ENCODE measurements at regions not wholly inside any gene's neighbourhood (a gene's known extent, or its start where the extent isn't known, plus 50 kb on each side); places are given as distances from the start of the nearest gene placed in this dataset.

DNA sequence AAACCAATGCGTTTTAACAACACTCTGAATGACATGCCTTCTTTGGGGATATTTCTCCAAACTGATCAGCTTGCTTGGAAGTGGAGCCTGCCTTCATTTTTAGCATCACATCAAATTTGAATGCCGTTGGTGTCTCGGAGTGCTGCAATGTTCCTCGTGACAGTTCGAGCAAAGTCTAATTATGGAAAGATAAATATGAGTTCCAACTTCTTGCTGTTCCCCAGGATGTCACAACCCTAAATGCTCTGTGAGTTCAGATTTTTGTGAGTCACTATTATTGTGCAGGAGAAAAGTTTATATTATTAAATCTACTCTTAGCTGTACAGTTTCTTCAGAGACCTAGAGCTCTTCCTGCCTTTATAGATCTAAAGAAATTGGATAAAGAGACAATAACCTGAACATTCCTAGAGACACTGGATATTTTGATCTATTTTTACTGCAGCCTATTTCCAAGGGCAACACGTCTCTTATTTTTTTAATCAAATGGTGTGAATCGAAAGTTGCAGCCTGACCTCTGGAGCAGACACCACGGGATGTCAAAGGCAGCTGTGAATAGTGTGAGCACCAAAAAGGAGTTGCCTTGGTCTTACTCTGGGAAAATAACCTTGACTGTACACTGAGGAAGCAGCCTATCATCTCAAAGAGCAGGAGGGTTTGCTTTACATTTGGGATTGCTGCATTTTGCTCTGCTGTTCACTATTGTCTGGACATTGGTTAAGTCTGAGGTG, 330.1 kb downstream of the TDRD15 start:
- TF ChIP-seq, protein P1, sequence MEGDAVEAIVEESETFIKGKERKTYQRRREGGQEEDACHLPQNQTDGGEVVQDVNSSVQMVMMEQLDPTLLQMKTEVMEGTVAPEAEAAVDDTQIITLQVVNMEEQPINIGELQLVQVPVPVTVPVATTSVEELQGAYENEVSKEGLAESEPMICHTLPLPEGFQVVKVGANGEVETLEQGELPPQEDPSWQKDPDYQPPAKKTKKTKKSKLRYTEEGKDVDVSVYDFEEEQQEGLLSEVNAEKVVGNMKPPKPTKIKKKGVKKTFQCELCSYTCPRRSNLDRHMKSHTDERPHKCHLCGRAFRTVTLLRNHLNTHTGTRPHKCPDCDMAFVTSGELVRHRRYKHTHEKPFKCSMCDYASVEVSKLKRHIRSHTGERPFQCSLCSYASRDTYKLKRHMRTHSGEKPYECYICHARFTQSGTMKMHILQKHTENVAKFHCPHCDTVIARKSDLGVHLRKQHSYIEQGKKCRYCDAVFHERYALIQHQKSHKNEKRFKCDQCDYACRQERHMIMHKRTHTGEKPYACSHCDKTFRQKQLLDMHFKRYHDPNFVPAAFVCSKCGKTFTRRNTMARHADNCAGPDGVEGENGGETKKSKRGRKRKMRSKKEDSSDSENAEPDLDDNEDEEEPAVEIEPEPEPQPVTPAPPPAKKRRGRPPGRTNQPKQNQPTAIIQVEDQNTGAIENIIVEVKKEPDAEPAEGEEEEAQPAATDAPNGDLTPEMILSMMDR (IDR thresholded peaks at IDR 0.05): no peak
- no peak overlapping the region for H3K27ac ChIP-seq

DNA sequence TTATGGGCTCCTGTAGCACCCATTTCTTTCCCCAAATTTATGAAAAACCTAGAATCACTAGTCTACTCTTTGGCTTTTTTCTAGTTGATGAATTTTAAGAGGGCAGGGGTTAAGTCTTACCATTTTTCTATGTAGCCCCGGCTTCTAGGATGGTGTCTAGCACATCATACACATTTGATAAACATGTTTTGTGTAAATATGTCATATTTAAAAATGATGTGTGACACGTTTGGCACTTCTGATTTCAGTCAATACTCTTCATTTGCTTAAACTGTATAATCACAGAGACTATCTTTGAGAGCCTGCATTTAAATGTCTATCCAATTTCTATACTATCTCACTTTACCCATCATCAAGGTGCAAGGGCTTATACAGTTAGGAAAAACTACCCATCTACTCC, 331.1 kb downstream of the TDRD15 start:
- H3K9me3 ChIP-seq (ENCODE audit: control insufficient read depth, low read length): no peaks in the 10 kb centered on the region
- no peak overlapping the region for H3K4me2 ChIP-seq (ENCODE audit: low read length)
- no peak overlapping the region for H3K4me3 ChIP-seq (ENCODE audit: low read depth, low read length)
- no peaks in the 10 kb centered on the region for H3K27me3 ChIP-seq (ENCODE audit: control insufficient read depth, insufficient read depth, low read length)
- no peak overlapping the region for H2AFZ ChIP-seq
- no peak overlapping the region for H3K9ac ChIP-seq
- H3K4me1 ChIP-seq: no peaks in the 10 kb centered on the region
- H3K79me2 ChIP-seq: no peaks in the 10 kb centered on the region
- no peaks in the 10 kb centered on the region for H3K36me3 ChIP-seq (ENCODE audit: control insufficient read depth, insufficient read depth, low read length)
- H3K27ac ChIP-seq: no peak overlapping the region
- TF ChIP-seq, protein P1 (IDR thresholded peaks at IDR 0.05): no peak

More for the DNA sequence above, 330.1 kb downstream of the TDRD15 start:
- Histone ChIP-seq H3K4me2 (ENCODE audit: low read length) (no peak overlapping the region), H3K36me3 (ENCODE audit: control insufficient read depth, insufficient read depth, low read length) (no peaks in the 10 kb centered on the region), H2AFZ (no peak overlapping the region), H3K9me3 (ENCODE audit: control insufficient read depth, low read length) (no peaks in the 10 kb centered on the region), H3K4me1 (no peaks in the 10 kb centered on the region), H3K4me3 (ENCODE audit: low read depth, low read length) (no peak overlapping the region), H3K27me3 (ENCODE audit: control insufficient read depth, insufficient read depth, low read length) (no peaks in the 10 kb centered on the region), H3K9ac (no peak overlapping the region), H3K79me2 (no peaks in the 10 kb centered on the region)

DNA sequence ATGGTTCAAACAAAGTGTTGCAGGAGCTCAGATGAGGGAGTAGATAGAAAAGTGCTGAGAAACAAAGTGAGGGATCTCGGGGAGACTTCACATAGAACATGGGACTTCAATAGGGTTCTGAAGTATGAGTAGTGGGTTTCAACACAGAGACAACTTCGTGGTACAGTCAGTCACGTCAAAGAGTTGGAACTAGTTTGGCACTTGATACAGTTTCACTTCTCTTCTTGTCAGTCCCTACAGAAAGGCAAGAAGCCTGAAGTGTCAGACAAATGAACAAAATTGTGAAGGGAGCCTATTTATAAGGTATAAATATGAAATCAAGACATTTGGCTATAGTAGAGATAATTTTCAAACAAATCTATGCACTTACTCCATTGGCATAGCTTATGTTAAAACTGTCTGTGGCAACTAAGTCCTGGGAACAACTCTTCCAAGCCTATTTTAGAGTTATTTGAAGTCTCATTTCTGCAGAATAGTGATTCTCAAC, 338.0 kb downstream of the TDRD15 start:
- TF ChIP-seq, protein P1 (IDR thresholded peaks at IDR 0.05): no peak
- H3K4me3 ChIP-seq (ENCODE audit: low read depth, low read length): no peak overlapping the region
- no peak overlapping the region for H3K4me2 ChIP-seq (ENCODE audit: low read length)
- H3K36me3 ChIP-seq (ENCODE audit: control insufficient read depth, insufficient read depth, low read length): no peaks in the 10 kb centered on the region
- no peak overlapping the region for H3K27ac ChIP-seq
- no peaks in the 10 kb centered on the region for H3K4me1 ChIP-seq
- no peak overlapping the region for H3K9ac ChIP-seq
- no peak overlapping the region for H2AFZ ChIP-seq
- no peaks in the 10 kb centered on the region for H3K79me2 ChIP-seq
- H3K9me3 ChIP-seq (ENCODE audit: control insufficient read depth, low read length): no peaks in the 10 kb centered on the region
- H3K27me3 ChIP-seq (ENCODE audit: control insufficient read depth, insufficient read depth, low read length): no peaks in the 10 kb centered on the region

DNA sequence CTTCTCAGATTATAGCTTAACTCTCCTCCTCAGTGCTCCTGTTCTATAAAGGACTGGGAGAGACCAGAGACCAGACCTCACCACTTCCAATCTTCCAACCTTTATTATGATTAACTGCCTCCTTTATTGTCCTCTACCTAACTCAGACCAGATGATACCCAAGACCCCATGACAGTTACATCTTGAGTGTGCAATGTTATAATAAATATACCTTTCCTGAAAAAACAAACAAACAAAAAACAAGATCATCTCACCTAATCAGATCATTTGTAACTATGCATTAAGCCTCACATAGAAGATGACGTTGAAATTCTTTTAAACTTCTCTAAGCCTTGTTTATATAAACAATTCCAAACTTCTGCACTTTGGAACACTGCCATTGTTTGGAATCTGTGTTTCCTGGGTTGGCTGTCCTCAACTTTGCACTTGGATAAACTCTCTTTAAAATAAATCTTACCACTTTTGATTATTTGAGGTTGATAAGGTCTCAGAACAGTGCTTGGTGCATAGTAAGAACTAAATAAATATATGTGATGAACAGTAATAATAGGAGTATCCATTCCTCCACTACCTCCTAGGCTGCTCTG, 342.7 kb downstream of the TDRD15 start:
- no peak overlapping the region for H2AFZ ChIP-seq
- H3K4me1 ChIP-seq: no peaks in the 10 kb centered on the region
- no peak overlapping the region for H3K4me2 ChIP-seq (ENCODE audit: low read length)
- no peaks in the 10 kb centered on the region for H3K9me3 ChIP-seq (ENCODE audit: control insufficient read depth, low read length)
- H3K79me2 ChIP-seq: no peaks in the 10 kb centered on the region
- no peaks in the 10 kb centered on the region for H3K27me3 ChIP-seq (ENCODE audit: control insufficient read depth, insufficient read depth, low read length)
- no peak overlapping the region for H3K4me3 ChIP-seq (ENCODE audit: low read depth, low read length)
- no peaks in the 10 kb centered on the region for H3K36me3 ChIP-seq (ENCODE audit: control insufficient read depth, insufficient read depth, low read length)
- TF ChIP-seq, protein P1 (IDR thresholded peaks at IDR 0.05): no peak
- no peak overlapping the region for H3K27ac ChIP-seq
- no peak overlapping the region for H3K9ac ChIP-seq

Measured in parathyroid adenoma (tissue), 2 donors.